GM12875 (cell line): ENCODE measurements at regions not wholly inside any gene's neighbourhood (a gene's known extent, or its start where the extent isn't known, plus 50 kb on each side); places are given as distances from the start of the nearest gene placed in this dataset.

Source experiments
- H3K4me3 ChIP-seq: one replicate; pipeline ENCODE4 v1.5.1; 2011; ENCODE audit warnings: low read depth, low read length, control low read depth
- CTCF ChIP-seq: IDR thresholded peaks from 2 replicates; pipeline ENCODE4 v1.5.1; 2011; ENCODE audit warnings: low read depth, mild to moderate bottlenecking, control low read depth, inconsistent platforms, low read length, moderate library complexity, borderline replicate concordance; ENCODE audit not compliant: insufficient read depth

GRCh38 chr6:6749702-6750491 lies 161.4 kb downstream of the LY86 start:
- no peak for TF ChIP-seq CTCF
- no peak overlapping the region for H3K4me3 ChIP-seq

- no peak overlapping the region for H3K4me3 ChIP-seq
- no peak for TF ChIP-seq CTCF
Measured at GRCh38 chr6:6750594-6751265, 162.2 kb downstream of the LY86 start.

GRCh38 chr6:6751266-6751596 lies 162.7 kb downstream of the LY86 start:
- no peak for TF ChIP-seq CTCF
- no peak overlapping the region for H3K4me3 ChIP-seq

- no peak overlapping the region for H3K4me3 ChIP-seq
- no peak for TF ChIP-seq CTCF
Measured at GRCh38 chr6:6751619-6752023, 163.1 kb downstream of the LY86 start.

GRCh38 chr6:6752129-6752528 lies 163.6 kb downstream of the LY86 start:
- H3K4me3 ChIP-seq, result no peak overlapping the region
- no peak for TF ChIP-seq CTCF

GRCh38 chr6:6753301-6753700 lies 164.8 kb downstream of the LY86 start:
- H3K4me3 ChIP-seq, result no peak overlapping the region
- TF ChIP-seq CTCF, result no peak

GRCh38 chr6:6756526-6756925 lies 168.0 kb downstream of the LY86 start:
- H3K4me3 ChIP-seq, result no peak overlapping the region
- TF ChIP-seq CTCF, result no peak
